Neural progenitor cell (in vitro differentiated cells): ENCODE measurements at regions not wholly inside any gene's neighbourhood (a gene's known extent, or its start where the extent isn't known, plus 50 kb on each side); places are given as distances from the start of the nearest gene placed in this dataset. TPM values are rescaled to one million over a fixed set of nuclear protein-coding genes. Genes with fewer than 3 reads are reported as not detected.
A peak's percentile ranks its signal among the peaks of the same experiment; 100 is the strongest.

Source experiments
- DNase-seq: peaks from one replicate; pipeline ENCODE4 v3.0.0-alpha.2; 2016; ENCODE audit warnings: low spot score
- H2AFZ ChIP-seq: fragments of 200-600 bp; sonication (generic); replicated peaks from 2 replicates; pipeline ENCODE4 v1.6.1; 2016; ENCODE audit warnings: antibody characterized with exemption
- H3F3A ChIP-seq: fragments of 200-600 bp; sonication (generic); 2 replicates; pipeline ENCODE4 v1.6.1; 2016; ENCODE audit warnings: antibody characterized with exemption, low read depth
- H3K27ac ChIP-seq: fragments of 200-600 bp; sonication (generic); 2 replicates; pipeline ENCODE4 v1.5.1; 2016; ENCODE audit warnings: mild to moderate bottlenecking
- H3K27me3 ChIP-seq: fragments of 200-600 bp; sonication (generic); 2 replicates; pipeline ENCODE4 v1.6.1; 2016; ENCODE audit warnings: mild to moderate bottlenecking, moderate library complexity
- H3K36me3 ChIP-seq: fragments of 200-600 bp; sonication (generic); 2 replicates; pipeline ENCODE4 v1.5.1; 2016
- H3K4me1 ChIP-seq: fragments of 200-600 bp; sonication (generic); 2 replicates; pipeline ENCODE4 v1.6.1; 2016; ENCODE audit warnings: mixed run types
- H3K4me2 ChIP-seq: fragments of 200-600 bp; sonication (generic); 2 replicates; pipeline ENCODE4 v1.6.1; 2016
- H3K4me3 ChIP-seq: fragments of 200-600 bp; sonication (generic); 2 replicates; pipeline ENCODE4 v1.5.1; 2016
- H3K79me2 ChIP-seq: fragments of 200-600 bp; sonication (generic); 2 replicates; pipeline ENCODE4 v1.6.1; 2016; ENCODE audit warnings: low read depth
- H3K9ac ChIP-seq: fragments of 200-600 bp; sonication (generic); 2 replicates; pipeline ENCODE4 v1.6.1; 2016
- H3K9me3 ChIP-seq: fragments of 200-600 bp; sonication (generic); 2 replicates; pipeline ENCODE4 v1.5.1; 2016; ENCODE audit warnings: low read depth
- H4K20me1 ChIP-seq: fragments of 200-600 bp; sonication (generic); 2 replicates; pipeline ENCODE4 v1.6.1; 2016; ENCODE audit warnings: low read depth
- H3K27ac Mint-ChIP-seq: 3 replicates; pipeline ENCODE4 v1.8.0; 2021; ENCODE audit warnings: mixed read lengths
- H3K27me3 Mint-ChIP-seq: 2 replicates; pipeline ENCODE4 v1.8.0; 2022; ENCODE audit warnings: low read depth, mild to moderate bottlenecking, inconsistent platforms, moderate library complexity, mixed read lengths; ENCODE audit not compliant: insufficient read depth
- H3K36me3 Mint-ChIP-seq: 3 replicates; pipeline ENCODE4 v1.8.0; 2021; ENCODE audit warnings: mixed read lengths
- H3K4me1 Mint-ChIP-seq: 3 replicates; pipeline ENCODE4 v1.8.0; 2021; ENCODE audit warnings: mixed read lengths
- H3K4me3 Mint-ChIP-seq: 3 replicates; pipeline ENCODE4 v1.8.0; 2021; ENCODE audit warnings: mild to moderate bottlenecking, moderate library complexity, mixed read lengths
- H3K9me3 Mint-ChIP-seq: 3 replicates; pipeline ENCODE4 v1.8.0; 2020; ENCODE audit warnings: mixed read lengths
- EZH2 ChIP-seq: fragments of 200-600 bp; sonication (generic); IDR thresholded peaks from 2 replicates; pipeline ENCODE4 v1.6.1; 2017; ENCODE audit warnings: antibody characterized with exemption, mild to moderate bottlenecking, moderate library complexity
- EZH2phosphoT487 ChIP-seq: fragments of 200-600 bp; sonication (generic); IDR thresholded peaks from 2 replicates; pipeline ENCODE4 v1.6.1; 2017; ENCODE audit warnings: antibody characterized with exemption
- small RNA-seq: library from RNA; depleted of rRNA; stranded (forward); fragments of <200 nt; gene quantifications from one replicate; pipeline ENCODE3, GENCODE V24; 2015
- TF ChIP-seq, protein P1 (sequence below): fragments of 200-600 bp; sonication (generic); IDR thresholded peaks from 2 replicates; pipeline ENCODE4 v1.5.1; 2017; ENCODE audit warnings: antibody characterized with exemption, mild to moderate bottlenecking

DNA sequence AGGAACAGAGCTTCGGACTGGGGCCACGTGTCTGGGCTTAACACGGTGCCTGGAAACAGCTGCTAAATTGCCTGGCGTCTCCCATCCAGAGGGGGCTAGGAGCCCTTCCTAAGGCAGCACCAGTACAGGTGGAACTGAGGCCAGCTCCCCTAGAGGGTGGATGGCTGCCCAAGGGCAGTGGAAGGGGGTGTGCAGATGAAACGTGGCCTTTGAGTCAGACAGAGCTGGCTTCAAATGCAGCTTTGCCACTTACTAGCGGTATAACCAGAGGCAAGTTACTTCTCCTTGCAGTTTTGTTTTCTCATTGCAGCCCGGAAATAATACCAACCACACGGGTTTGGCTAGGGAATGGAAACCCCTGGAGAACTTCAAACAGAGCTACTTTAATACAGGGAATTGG, 59.3 kb upstream of the SLC24A4 start:
- no peaks in the 10 kb centered on the region for H3F3A ChIP-seq
- Mint-ChIP-seq H3K4me3 (no peak overlapping the region), H3K27me3 (peaks cover 2% of the 10 kb centered on the region), H3K36me3 (no peaks in the 10 kb centered on the region), H3K27ac (no peak overlapping the region), H3K4me1 (peaks cover 10% of the 10 kb centered on the region), H3K9me3 (no peaks in the 10 kb centered on the region)
- H3K79me2 ChIP-seq: no peaks in the 10 kb centered on the region
- H3K9me3 ChIP-seq: no peaks in the 10 kb centered on the region
- no peak overlapping the region for H3K4me2 ChIP-seq
- H2AFZ ChIP-seq: peak overlapping the region; percentile 24
- no peak overlapping the region for H3K27ac ChIP-seq
- no peak for TF ChIP-seq EZH2phosphoT487
- TF ChIP-seq, protein P1, sequence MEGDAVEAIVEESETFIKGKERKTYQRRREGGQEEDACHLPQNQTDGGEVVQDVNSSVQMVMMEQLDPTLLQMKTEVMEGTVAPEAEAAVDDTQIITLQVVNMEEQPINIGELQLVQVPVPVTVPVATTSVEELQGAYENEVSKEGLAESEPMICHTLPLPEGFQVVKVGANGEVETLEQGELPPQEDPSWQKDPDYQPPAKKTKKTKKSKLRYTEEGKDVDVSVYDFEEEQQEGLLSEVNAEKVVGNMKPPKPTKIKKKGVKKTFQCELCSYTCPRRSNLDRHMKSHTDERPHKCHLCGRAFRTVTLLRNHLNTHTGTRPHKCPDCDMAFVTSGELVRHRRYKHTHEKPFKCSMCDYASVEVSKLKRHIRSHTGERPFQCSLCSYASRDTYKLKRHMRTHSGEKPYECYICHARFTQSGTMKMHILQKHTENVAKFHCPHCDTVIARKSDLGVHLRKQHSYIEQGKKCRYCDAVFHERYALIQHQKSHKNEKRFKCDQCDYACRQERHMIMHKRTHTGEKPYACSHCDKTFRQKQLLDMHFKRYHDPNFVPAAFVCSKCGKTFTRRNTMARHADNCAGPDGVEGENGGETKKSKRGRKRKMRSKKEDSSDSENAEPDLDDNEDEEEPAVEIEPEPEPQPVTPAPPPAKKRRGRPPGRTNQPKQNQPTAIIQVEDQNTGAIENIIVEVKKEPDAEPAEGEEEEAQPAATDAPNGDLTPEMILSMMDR: no peak
- TF ChIP-seq EZH2: no peak
- no peak overlapping the region for H3K4me3 ChIP-seq
- no peaks in the 10 kb centered on the region for H3K27me3 ChIP-seq
- H3K4me1 ChIP-seq: no peaks in the 10 kb centered on the region
- H3K9ac ChIP-seq: no peak overlapping the region
- H4K20me1 ChIP-seq: no peaks in the 10 kb centered on the region
- no peaks in the 10 kb centered on the region for H3K36me3 ChIP-seq
- DNase-seq: no peak

DNA sequence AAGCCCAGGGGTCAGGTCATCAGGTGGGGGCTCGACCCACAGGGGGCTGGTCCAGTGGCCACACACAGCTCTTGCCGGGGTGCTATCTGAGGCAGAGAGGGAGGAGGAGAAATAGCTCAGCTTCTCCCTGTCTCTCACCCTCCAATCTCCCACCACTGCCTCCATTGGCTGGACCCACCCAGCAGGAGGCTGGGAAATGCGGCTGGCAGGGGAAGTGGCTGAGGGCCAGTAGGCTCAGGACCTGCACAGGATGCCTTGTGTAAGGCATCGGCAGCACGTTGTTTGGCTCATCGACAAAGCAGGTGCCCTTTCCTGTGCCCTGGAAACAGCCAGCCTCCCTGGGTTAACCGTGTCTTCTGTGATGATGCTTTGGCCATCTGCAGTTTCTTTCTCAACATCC, 58.8 kb upstream of the SLC24A4 start:
- H3K9me3 Mint-ChIP-seq: no peaks in the 10 kb centered on the region
- H3K4me3 Mint-ChIP-seq: no peak overlapping the region
- H2AFZ ChIP-seq: no peak overlapping the region
- H3F3A ChIP-seq: no peaks in the 10 kb centered on the region
- no peaks in the 10 kb centered on the region for H3K4me1 ChIP-seq
- no peaks in the 10 kb centered on the region for H3K36me3 ChIP-seq
- H4K20me1 ChIP-seq: no peaks in the 10 kb centered on the region
- H3K36me3 Mint-ChIP-seq: no peaks in the 10 kb centered on the region
- no peak overlapping the region for H3K27ac ChIP-seq
- no peak overlapping the region for H3K9ac ChIP-seq
- H3K9me3 ChIP-seq: no peaks in the 10 kb centered on the region
- H3K4me1 Mint-ChIP-seq: peaks cover 10% of the 10 kb centered on the region
- TF ChIP-seq EZH2phosphoT487 (no peak), EZH2 (no peak)
- TF ChIP-seq, protein P1: no peak
- peaks cover 2% of the 10 kb centered on the region for H3K27me3 Mint-ChIP-seq
- no peak overlapping the region for H3K4me3 ChIP-seq
- no peak for DNase-seq
- no peaks in the 10 kb centered on the region for H3K27me3 ChIP-seq
- no peaks in the 10 kb centered on the region for H3K79me2 ChIP-seq
- H3K4me2 ChIP-seq: no peak overlapping the region
- no peak overlapping the region for H3K27ac Mint-ChIP-seq

DNA sequence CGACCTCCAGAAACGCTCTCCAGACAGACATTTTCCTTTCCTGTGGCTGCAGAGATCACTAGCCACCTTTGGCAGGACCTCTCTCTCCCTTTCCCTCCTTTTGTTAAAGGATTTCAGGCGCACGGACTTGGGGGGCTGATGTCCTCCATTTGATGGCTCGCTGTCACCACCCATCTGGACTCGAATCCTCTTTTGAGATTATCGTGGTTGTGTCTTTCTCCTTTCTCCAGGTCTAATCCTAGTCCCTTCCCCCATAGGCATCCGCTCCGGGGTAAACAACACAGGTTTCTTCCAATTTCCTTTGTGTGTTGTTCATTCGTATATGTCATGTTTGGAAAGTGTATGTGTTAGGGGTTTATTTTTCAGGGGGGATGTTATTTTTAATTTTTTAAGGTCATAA, 56.7 kb upstream of the SLC24A4 start:
- peak overlapping the region; percentile 27 for H2AFZ ChIP-seq
- TF ChIP-seq, protein P1: no peak
- TF ChIP-seq EZH2phosphoT487: no peak
- no peak for TF ChIP-seq EZH2
- no peak for DNase-seq
- no peak overlapping the region for H3K4me3 ChIP-seq
- no peak overlapping the region for H3K4me2 ChIP-seq
- H3K4me3 Mint-ChIP-seq: no peak overlapping the region
- H3K9me3 ChIP-seq: no peaks in the 10 kb centered on the region
- H3K27ac Mint-ChIP-seq: no peak overlapping the region
- no peak overlapping the region for H3K9ac ChIP-seq
- H3K27me3 Mint-ChIP-seq: peaks cover 2% of the 10 kb centered on the region
- no peaks in the 10 kb centered on the region for H3K9me3 Mint-ChIP-seq
- no peaks in the 10 kb centered on the region for H4K20me1 ChIP-seq
- no peaks in the 10 kb centered on the region for H3K79me2 ChIP-seq
- no peaks in the 10 kb centered on the region for H3K27me3 ChIP-seq
- no peaks in the 10 kb centered on the region for H3K4me1 ChIP-seq
- H3K27ac ChIP-seq: no peak overlapping the region
- H3K36me3 Mint-ChIP-seq: no peaks in the 10 kb centered on the region
- no peaks in the 10 kb centered on the region for H3F3A ChIP-seq
- H3K4me1 Mint-ChIP-seq: peaks cover 3% of the 10 kb centered on the region
- H3K36me3 ChIP-seq: no peaks in the 10 kb centered on the region

Small RNA genes lying in the stretch of these regions (small RNA-seq; reads per million reads assigned to genes)
- not detected for gene RNU6-366P
